Upper lobe of left lung (tissue), 6 donors: ENCODE measurements at regions not wholly inside any gene's neighbourhood (a gene's known extent, or its start where the extent isn't known, plus 50 kb on each side); places are given as distances from the start of the nearest gene placed in this dataset.
A peak's percentile ranks its signal among the peaks of the same experiment; 100 is the strongest.

ENCODE experiments used
- ATAC-seq, 2 donors: fragments of 200-7000 bp; cut with Tn5 transposase; one replicate each; pipeline ENCODE4 v1.9.1; 2022; ENCODE audit warnings: mild to moderate bottlenecking in 2 of 2, moderate library complexity in 2 of 2; ENCODE audit not compliant: low FRiP score in 2 of 2
- DNase-seq, 2 donors: peaks; one replicate each; pipeline ENCODE4 v3.0.0-alpha.2; 2019 to 2020
- H3K27ac ChIP-seq, 4 donors: fragments of 200-600 bp; sonication (generic); one replicate each; pipeline ENCODE4 v1.5.1; 2016 to 2019
- H3K27me3 ChIP-seq, 4 donors: fragments of 200-600 bp; sonication (generic); one replicate each; pipeline ENCODE4 v1.5.1; 2017 to 2019
- H3K36me3 ChIP-seq, 4 donors: fragments of 200-600 bp; sonication (generic); one replicate each; pipeline ENCODE4 v1.5.1; 2016 to 2019
- H3K4me1 ChIP-seq, 4 donors: fragments of 200-600 bp; sonication (generic); one replicate each; pipeline ENCODE4 v1.5.1; 2018 to 2019
- H3K4me3 ChIP-seq, 4 donors: fragments of 200-600 bp; sonication (generic); one replicate each; pipeline ENCODE4 v1.5.1; 2017 to 2019; ENCODE audit warnings: mild to moderate bottlenecking in 2 of 4, moderate library complexity in 1 of 4
- H3K9me3 ChIP-seq, 4 donors: fragments of 200-600 bp; sonication (generic); one replicate each; pipeline ENCODE4 v1.5.1; 2018 to 2019
- EP300 ChIP-seq, 4 donors: sonication (generic); formaldehyde crosslinking; IDR thresholded peaks; one replicate each; pipeline ENCODE4 v1.5.1; 2017; ENCODE audit warnings: antibody characterized with exemption in 4 of 4, control low read depth in 2 of 4
- POLR2A ChIP-seq, 4 donors: fragments of 450-650 bp; IDR thresholded peaks; one replicate each; pipeline ENCODE4 v1.5.1; 2016 to 2017; ENCODE audit warnings: antibody characterized with exemption in 4 of 4, mild to moderate bottlenecking in 2 of 4
- POLR2AphosphoS5 ChIP-seq, 2 donors: sonication (generic); formaldehyde crosslinking; IDR thresholded peaks; one replicate each; pipeline ENCODE4 v1.5.1; 2017; ENCODE audit warnings: antibody characterized with exemption in 2 of 2
- WGBS, 2 donors: methylation state at CpG; one replicate each; pipeline ENCODE4 v1.1.5; 2017 to 2018; 5-methylcytosine and 5-hydroxymethylcytosine counted together
- TF ChIP-seq, protein P1 (sequence below), 6 experiments: fragments of 450-650 bp in 4 of 6; fragments of 200-600 bp in 2 of 6; sonication (generic) in 2 of 6; IDR thresholded peaks; one replicate each; pipeline ENCODE4 v1.5.1; 2016 to 2019; ENCODE audit warnings: antibody characterized with exemption in 6 of 6
- donor health status: DM: no; HTN: no; CAD: no; lungs with moderate emphysema.
- donor health status: DM: no; HTN: yes; CAD: no; lungs with severe emphysema.

GRCh38 chr12:127083008-127083949 lies 1183.7 kb upstream of the TMEM132C start:
- ATAC-seq (peak in 1 of 2 donors; percentile 83), DNase-seq (no peak)
- H3K9me3 ChIP-seq = no peaks in the 10 kb centered on the region
- peaks cover 0 to 5% (median 0%) of the 10 kb centered on the region in 4 donors for H3K4me1 ChIP-seq
- WGBS, 2 donors = 18 to 20% methylated on average over 6 of the region's 6 CpGs
- peak overlapping the region in 2 of 4 donors; percentile 18 to 19 for H3K27ac ChIP-seq
- no peaks in the 10 kb centered on the region for H3K27me3 ChIP-seq
- H3K4me3 ChIP-seq = peak overlapping the region; percentile 13 to 49 (median 34)
- H3K36me3 ChIP-seq = no peaks in the 10 kb centered on the region
- TF ChIP-seq POLR2AphosphoS5 (IDR thresholded peaks at IDR 0.05) (no peak), POLR2A (IDR thresholded peaks at IDR 0.05) (no peak), EP300 (IDR thresholded peaks at IDR 0.05) (no peak)
- TF ChIP-seq, protein P1, sequence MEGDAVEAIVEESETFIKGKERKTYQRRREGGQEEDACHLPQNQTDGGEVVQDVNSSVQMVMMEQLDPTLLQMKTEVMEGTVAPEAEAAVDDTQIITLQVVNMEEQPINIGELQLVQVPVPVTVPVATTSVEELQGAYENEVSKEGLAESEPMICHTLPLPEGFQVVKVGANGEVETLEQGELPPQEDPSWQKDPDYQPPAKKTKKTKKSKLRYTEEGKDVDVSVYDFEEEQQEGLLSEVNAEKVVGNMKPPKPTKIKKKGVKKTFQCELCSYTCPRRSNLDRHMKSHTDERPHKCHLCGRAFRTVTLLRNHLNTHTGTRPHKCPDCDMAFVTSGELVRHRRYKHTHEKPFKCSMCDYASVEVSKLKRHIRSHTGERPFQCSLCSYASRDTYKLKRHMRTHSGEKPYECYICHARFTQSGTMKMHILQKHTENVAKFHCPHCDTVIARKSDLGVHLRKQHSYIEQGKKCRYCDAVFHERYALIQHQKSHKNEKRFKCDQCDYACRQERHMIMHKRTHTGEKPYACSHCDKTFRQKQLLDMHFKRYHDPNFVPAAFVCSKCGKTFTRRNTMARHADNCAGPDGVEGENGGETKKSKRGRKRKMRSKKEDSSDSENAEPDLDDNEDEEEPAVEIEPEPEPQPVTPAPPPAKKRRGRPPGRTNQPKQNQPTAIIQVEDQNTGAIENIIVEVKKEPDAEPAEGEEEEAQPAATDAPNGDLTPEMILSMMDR (IDR thresholded peaks at IDR 0.05) = no peak

DNA sequence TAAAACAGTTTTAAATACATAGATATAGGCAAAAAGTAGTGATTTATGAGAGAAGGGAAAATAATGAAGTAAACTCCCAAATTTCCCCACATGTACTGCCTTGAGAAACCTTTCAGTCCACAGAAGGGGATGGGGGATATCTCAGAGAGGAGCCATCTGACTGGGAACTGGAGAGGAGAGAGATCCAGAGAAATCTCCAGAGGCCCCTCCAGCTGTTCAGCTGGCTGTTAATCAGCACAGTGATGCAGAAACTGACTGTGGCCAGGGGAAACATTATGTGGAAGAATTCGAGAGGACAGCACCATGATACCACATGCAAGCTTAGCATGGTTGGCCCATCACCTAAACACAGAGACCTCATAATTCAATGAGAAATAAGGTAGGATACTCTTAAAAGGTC lies 1165.9 kb upstream of the TMEM132C start:
- WGBS, 2 donors = 57 to 79% methylated on average over 1 of the region's 1 CpG
- H3K4me1 ChIP-seq = no peaks in the 10 kb centered on the region
- H3K27ac ChIP-seq = no peak overlapping the region
- TF ChIP-seq, protein P1 (IDR thresholded peaks at IDR 0.05) = no peak
- DNase-seq (no peak), ATAC-seq (no peak)
- no peak overlapping the region for H3K4me3 ChIP-seq
- H3K36me3 ChIP-seq = no peaks in the 10 kb centered on the region
- no peaks in the 10 kb centered on the region for H3K9me3 ChIP-seq
- H3K27me3 ChIP-seq = no peaks in the 10 kb centered on the region

GRCh38 chr12:127106041-127106440 lies 1160.9 kb upstream of the TMEM132C start:
- ATAC-seq = no peak
- Histone ChIP-seq H3K4me3 (no peak overlapping the region), H3K4me1 (no peaks in the 10 kb centered on the region), H3K27ac (no peak overlapping the region), H3K36me3 (no peaks in the 10 kb centered on the region), H3K9me3 (no peaks in the 10 kb centered on the region), H3K27me3 (no peaks in the 10 kb centered on the region)
- WGBS, 2 donors = 88 to 95% methylated on average over 3 of the region's 3 CpGs
- TF ChIP-seq POLR2A (IDR thresholded peaks at IDR 0.05) = no peak
- no peak for TF ChIP-seq POLR2AphosphoS5 (IDR thresholded peaks at IDR 0.05)
- no peak for TF ChIP-seq EP300 (IDR thresholded peaks at IDR 0.05)
- TF ChIP-seq, protein P1 (IDR thresholded peaks at IDR 0.05) = no peak
- DNase-seq = no peak

GRCh38 chr12:127106697-127107096 lies 1160.3 kb upstream of the TMEM132C start:
- DNase-seq = no peak
- H3K36me3 ChIP-seq = no peaks in the 10 kb centered on the region
- no peak overlapping the region for H3K27ac ChIP-seq
- H3K27me3 ChIP-seq = no peaks in the 10 kb centered on the region
- WGBS, 2 donors = 78 to 82% methylated on average over 1 of the region's 1 CpG
- TF ChIP-seq POLR2A (IDR thresholded peaks at IDR 0.05) = no peak
- no peak for TF ChIP-seq POLR2AphosphoS5 (IDR thresholded peaks at IDR 0.05)
- TF ChIP-seq EP300 (IDR thresholded peaks at IDR 0.05) = no peak
- TF ChIP-seq, protein P1 (IDR thresholded peaks at IDR 0.05) = no peak
- H3K4me3 ChIP-seq = no peak overlapping the region
- ATAC-seq = no peak
- H3K9me3 ChIP-seq = no peaks in the 10 kb centered on the region
- no peaks in the 10 kb centered on the region for H3K4me1 ChIP-seq

DNA sequence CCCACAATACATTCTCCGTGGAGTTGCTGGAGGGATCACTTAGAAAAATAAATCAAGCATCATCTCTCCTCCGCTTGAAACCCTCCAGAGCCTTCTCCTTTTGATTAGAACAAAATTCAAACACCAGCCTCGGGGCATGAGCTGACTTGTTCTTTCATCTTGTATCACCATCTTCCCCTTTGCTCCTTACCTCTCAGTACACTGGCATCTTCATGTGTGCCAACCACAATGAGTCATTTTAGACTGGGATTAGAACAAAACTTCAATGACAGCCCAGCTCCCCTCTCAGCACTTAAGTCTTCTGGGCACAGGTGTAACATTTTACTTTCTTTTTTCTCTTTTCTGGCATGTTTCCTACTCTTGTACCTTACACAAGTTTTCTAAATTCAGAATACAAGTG lies 1159.2 kb upstream of the TMEM132C start:
- no peak for DNase-seq
- no peaks in the 10 kb centered on the region for H3K27me3 ChIP-seq
- H3K4me3 ChIP-seq = no peak overlapping the region
- WGBS, 2 donors = 65 to 74% methylated on average over 3 of the region's 3 CpGs
- H3K4me1 ChIP-seq = no peaks in the 10 kb centered on the region
- no peak for ATAC-seq
- TF ChIP-seq EP300 (IDR thresholded peaks at IDR 0.05) (no peak), POLR2AphosphoS5 (IDR thresholded peaks at IDR 0.05) (no peak), POLR2A (IDR thresholded peaks at IDR 0.05) (no peak)
- TF ChIP-seq, protein P1 (IDR thresholded peaks at IDR 0.05) = no peak
- no peaks in the 10 kb centered on the region for H3K9me3 ChIP-seq
- H3K27ac ChIP-seq = no peak overlapping the region
- H3K36me3 ChIP-seq = no peaks in the 10 kb centered on the region
